ENCODE measurements at regions not wholly inside any gene's neighbourhood (a gene's known extent, or its start where the extent isn't known, plus 50 kb on each side); places are given as distances from the start of the nearest gene placed in this dataset.

GRCh38 chr13:111876506-111876905 lies 190.4 kb upstream of the SOX1 start:
- H3K14ac ChIP-seq (ENCODE audit: insufficient read length), result no peak overlapping the region

More at GRCh38 chr13:111876506-111876905, 190.4 kb upstream of the SOX1 start:
- no peak for TF ChIP-seq RBBP5 (IDR thresholded peaks at IDR 0.05; ENCODE audit: borderline replicate concordance, low read depth, low read length)
- no peak for TF ChIP-seq TCF12 (IDR thresholded peaks at IDR 0.05; ENCODE audit: low read depth, low read length)
- TF ChIP-seq ASH2L (IDR thresholded peaks at IDR 0.05; ENCODE audit: low read length), result no peak
- no peak for TF ChIP-seq YY1 (IDR thresholded peaks at IDR 0.05; ENCODE audit: low read depth, low read length)
- TF ChIP-seq RXRA (IDR thresholded peaks at IDR 0.05; ENCODE audit: insufficient read depth, low read depth, low read length), result no peak
- TF ChIP-seq KDM5A (IDR thresholded peaks at IDR 0.05; ENCODE audit: low read length), result no peak
- TF ChIP-seq TEAD4 (IDR thresholded peaks at IDR 0.05; ENCODE audit: low read depth, low read length), result no peak
- TF ChIP-seq USF2 (IDR thresholded peaks at IDR 0.05; ENCODE audit: low read length), result no peak
- no peak for TF ChIP-seq NANOG (IDR thresholded peaks at IDR 0.05; ENCODE audit: insufficient read depth, low read depth, low read length, poor library complexity, severe bottlenecking)
- Histone ChIP-seq H2AFZ (ENCODE audit: low read length) (no peak overlapping the region), H3K36me3 (ENCODE audit: control insufficient read depth in 2 of 4, insufficient read depth in 4 of 4, low read length in 3 of 4) (no peaks in the 10 kb centered on the region), H3K4me2 (ENCODE audit: insufficient read depth in 1 of 2, low read depth in 2 of 2, low read length in 2 of 2) (no peak overlapping the region), H2BK20ac (ENCODE audit: low read length) (no peak overlapping the region), H3K18ac (ENCODE audit: extremely low read depth, low read length) (no peak overlapping the region), H3K79me1 (ENCODE audit: low read depth, low read length) (no peaks in the 10 kb centered on the region), H2BK120ac (replicated peaks; ENCODE audit: low read depth, low read length) (no peak overlapping the region), H3K9me3 (ENCODE audit: insufficient read depth in 2 of 2, low read depth in 1 of 2, low read length in 1 of 2) (no peaks in the 10 kb centered on the region), H3K4me1 (replicated peaks in 1 of 4; ENCODE audit: control insufficient read depth in 3 of 4, insufficient read depth in 4 of 4, low read length in 3 of 4) (no peaks in the 10 kb centered on the region; a peak in 1 of 7 replicates), H3K9ac (replicated peaks in 1 of 4; ENCODE audit: extremely low read depth in 1 of 4, low read depth in 3 of 4, low read length in 3 of 4) (no peak overlapping the region), H3K23ac (ENCODE audit: insufficient read length) (no peak overlapping the region), H2BK5ac (ENCODE audit: low read depth, low read length) (no peak overlapping the region), H3K27ac (ENCODE audit: low read depth, low read length) (no peak overlapping the region), H4K5ac (ENCODE audit: insufficient read length, low read depth, low read length) (no peak overlapping the region), H2AK5ac (ENCODE audit: low read depth, low read length) (no peak overlapping the region), H4K91ac (replicated peaks; ENCODE audit: insufficient read length, low read length) (no peak overlapping the region), H2BK12ac (ENCODE audit: low read depth, low read length) (no peak overlapping the region), H3K4ac (replicated peaks; ENCODE audit: insufficient read length, low read depth, low read length) (no peak overlapping the region), H3K79me2 (ENCODE audit: control insufficient read depth in 1 of 2, insufficient read depth in 2 of 2, low read length in 2 of 2) (no peaks in the 10 kb centered on the region), H3K56ac (replicated peaks; ENCODE audit: insufficient read length, low read depth, low read length) (no peak overlapping the region), H2BK15ac (ENCODE audit: low read length) (no peak overlapping the region), H3K23me2 (ENCODE audit: low read depth, low read length) (no peaks in the 10 kb centered on the region), H3K27me3 (replicated peaks in 1 of 4; ENCODE audit: control insufficient read depth in 3 of 4, extremely low read depth in 1 of 4, insufficient read depth in 3 of 4, low read length in 3 of 4) (no peaks in the 10 kb centered on the region), H4K8ac (ENCODE audit: extremely low read depth, insufficient read depth, low read length) (no peak overlapping the region), H4K20me1 (replicated peaks in 1 of 2; ENCODE audit: control insufficient read depth in 1 of 2, insufficient read depth in 2 of 2, low read length in 2 of 2) (no peaks in the 10 kb centered on the region), H3K4me3 (ENCODE audit: extremely low read depth in 1 of 4, insufficient read depth in 2 of 4, low read depth in 3 of 4, low read length in 4 of 4) (no peak overlapping the region)
- CTCF ChIA-PET (ENCODE audit: partially characterized antibody), result interaction anchor here (0.8 kb wide), 1 partner anchor 176 kb away, joined by 3 read pairs; no protein-coding TSS in a partner anchor
- 93% methylated on average over 4 of the region's 4 CpGs; no CpG with 5 or more reads in 1 of the 2 experiments for WGBS, 2 experiments (ENCODE audit: extremely low coverage in 1 of 2, insufficient coverage in 1 of 2, insufficient read length in 1 of 2, insufficient replicate concordance in 2 of 2, low coverage in 1 of 2, low lambda C conversion rate in 2 of 2, missing lambda C conversion rate in 1 of 2)
- DNase-seq (ENCODE audit: low read depth in 1 of 2, low spot score in 2 of 2) (peak in 1 of 2 experiments; percentile 23), FAIRE-seq (no peak)
- POLR2A ChIA-PET (ENCODE audit: partially characterized antibody), result no interaction called here
